ENCODE measurements at regions not wholly inside any gene's neighbourhood (a gene's known extent, or its start where the extent isn't known, plus 50 kb on each side); places are given as distances from the start of the nearest gene placed in this dataset.

- TF ChIP-seq CTCF (IDR thresholded peaks at IDR 0.05): no peak
- TF ChIP-seq POLR2A (IDR thresholded peaks at IDR 0.05): no peak
These were observed 380.2 kb upstream of the MMS22L start for GRCh38 chr6:97663252-97663651.
